ENCODE measurements at regions not wholly inside any gene's neighbourhood (a gene's known extent, or its start where the extent isn't known, plus 50 kb on each side); places are given as distances from the start of the nearest gene placed in this dataset.
"Not testable (repeated sequence)": the region's sequence is repeated elsewhere in the genome, so short reads cannot be mapped to it uniquely, and the experiment has no call there.

GRCh38 chr1:80341021-80341420 is 1334.5 kb upstream of the ADGRL4 start:
- intact Hi-C loops (cut with DNase I) = no loop called here
- no peak overlapping the region for H3K27ac ChIP-seq (replicated peaks in 1 of 4)
- no peaks in the 10 kb centered on the region for H3K9me3 ChIP-seq
- H3K4me1 ChIP-seq = no peaks in the 10 kb centered on the region
- no peak overlapping the region for H3K4me3 ChIP-seq
- 76% methylated on average over 3 of the region's 3 CpGs for WGBS
- no peaks in the 10 kb centered on the region for H3K36me3 ChIP-seq
- H3K27me3 ChIP-seq = no peaks in the 10 kb centered on the region
- TF ChIP-seq POLR2AphosphoS5 (IDR thresholded peaks at IDR 0.05) = no peak
- TF ChIP-seq, protein P1, sequence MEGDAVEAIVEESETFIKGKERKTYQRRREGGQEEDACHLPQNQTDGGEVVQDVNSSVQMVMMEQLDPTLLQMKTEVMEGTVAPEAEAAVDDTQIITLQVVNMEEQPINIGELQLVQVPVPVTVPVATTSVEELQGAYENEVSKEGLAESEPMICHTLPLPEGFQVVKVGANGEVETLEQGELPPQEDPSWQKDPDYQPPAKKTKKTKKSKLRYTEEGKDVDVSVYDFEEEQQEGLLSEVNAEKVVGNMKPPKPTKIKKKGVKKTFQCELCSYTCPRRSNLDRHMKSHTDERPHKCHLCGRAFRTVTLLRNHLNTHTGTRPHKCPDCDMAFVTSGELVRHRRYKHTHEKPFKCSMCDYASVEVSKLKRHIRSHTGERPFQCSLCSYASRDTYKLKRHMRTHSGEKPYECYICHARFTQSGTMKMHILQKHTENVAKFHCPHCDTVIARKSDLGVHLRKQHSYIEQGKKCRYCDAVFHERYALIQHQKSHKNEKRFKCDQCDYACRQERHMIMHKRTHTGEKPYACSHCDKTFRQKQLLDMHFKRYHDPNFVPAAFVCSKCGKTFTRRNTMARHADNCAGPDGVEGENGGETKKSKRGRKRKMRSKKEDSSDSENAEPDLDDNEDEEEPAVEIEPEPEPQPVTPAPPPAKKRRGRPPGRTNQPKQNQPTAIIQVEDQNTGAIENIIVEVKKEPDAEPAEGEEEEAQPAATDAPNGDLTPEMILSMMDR (IDR thresholded peaks at IDR 0.05) = no peak
- TF ChIP-seq POLR2A (IDR thresholded peaks at IDR 0.05; ENCODE audit: low read depth) = no peak
- no peak for TF ChIP-seq EP300 (IDR thresholded peaks at IDR 0.05)
- no peak for DNase-seq (ENCODE audit: extremely low spot score)

- Histone ChIP-seq H3K4me3 (no peak overlapping the region), H3K9me3 (no peaks in the 10 kb centered on the region), H3K4me1 (no peaks in the 10 kb centered on the region), H3K36me3 (no peaks in the 10 kb centered on the region), H3K27me3 (no peaks in the 10 kb centered on the region), H3K27ac (replicated peaks in 1 of 4) (no peak overlapping the region)
- TF ChIP-seq POLR2A (IDR thresholded peaks at IDR 0.05; ENCODE audit: low read depth) (no peak), EP300 (IDR thresholded peaks at IDR 0.05) (no peak), POLR2AphosphoS5 (IDR thresholded peaks at IDR 0.05) (no peak)
- TF ChIP-seq, protein P1 (IDR thresholded peaks at IDR 0.05) = no peak
- intact Hi-C loops (cut with DNase I) = no loop called here
- no peak for DNase-seq (ENCODE audit: extremely low spot score)
- 76% methylated on average over 5 of the region's 5 CpGs for WGBS
These were observed 1311.6 kb upstream of the ADGRL4 start for GRCh38 chr1:80318108-80318507.

GRCh38 chr1:80310703-80311245 is 1304.2 kb upstream of the ADGRL4 start:
- Histone ChIP-seq H3K27ac (replicated peaks in 1 of 4) (no peak overlapping the region), H3K9me3 (no peaks in the 10 kb centered on the region), H3K27me3 (no peaks in the 10 kb centered on the region), H3K4me1 (no peaks in the 10 kb centered on the region), H3K4me3 (no peak overlapping the region), H3K36me3 (no peaks in the 10 kb centered on the region)
- intact Hi-C loops (cut with DNase I) = no loop called here
- no peak for DNase-seq (ENCODE audit: extremely low spot score)
- TF ChIP-seq POLR2A (IDR thresholded peaks at IDR 0.05; ENCODE audit: low read depth) (no peak), POLR2AphosphoS5 (IDR thresholded peaks at IDR 0.05) (no peak)
- 81% methylated on average over 4 of the region's 4 CpGs for WGBS

- no peak overlapping the region for H3K4me3 ChIP-seq
- no peaks in the 10 kb centered on the region for H3K36me3 ChIP-seq
- H3K27me3 ChIP-seq = no peaks in the 10 kb centered on the region
- intact Hi-C loops (cut with DNase I) = no loop called here
- no peaks in the 10 kb centered on the region for H3K4me1 ChIP-seq
- no peaks in the 10 kb centered on the region for H3K9me3 ChIP-seq
- DNase-seq (ENCODE audit: extremely low spot score) = no peak
- no peak overlapping the region for H3K27ac ChIP-seq (replicated peaks in 1 of 4)
- TF ChIP-seq, protein P1 (IDR thresholded peaks at IDR 0.05) = no peak
- no peak for TF ChIP-seq EP300 (IDR thresholded peaks at IDR 0.05)
- TF ChIP-seq POLR2AphosphoS5 (IDR thresholded peaks at IDR 0.05) = no peak
- no peak for TF ChIP-seq POLR2A (IDR thresholded peaks at IDR 0.05; ENCODE audit: low read depth)
- WGBS = 70% methylated on average over 2 of the region's 2 CpGs
These were observed 1298.9 kb upstream of the ADGRL4 start for GRCh38 chr1:80305466-80305865.

DNA sequence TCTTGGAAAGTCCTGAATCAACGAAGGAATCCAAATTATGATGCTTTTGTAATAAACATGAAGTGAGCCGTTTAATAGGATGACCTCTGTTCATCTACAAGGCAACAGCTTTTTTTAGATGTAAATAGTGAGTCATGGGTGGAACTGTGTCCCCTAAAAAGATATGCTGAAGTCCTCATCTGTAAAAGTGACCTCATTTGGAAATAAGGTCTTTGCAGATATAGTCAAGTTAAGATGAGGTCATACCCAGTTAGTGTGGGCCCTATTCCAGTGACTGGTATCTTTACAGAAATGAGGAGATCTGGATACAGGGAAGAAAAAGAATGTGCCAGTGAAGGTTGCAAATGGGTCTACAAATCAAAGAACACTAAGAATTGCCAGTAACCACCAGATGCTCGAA is 1287.3 kb upstream of the ADGRL4 start:
- H3K36me3 ChIP-seq = no peaks in the 10 kb centered on the region
- intact Hi-C loops (cut with DNase I) = no loop called here
- TF ChIP-seq, protein P1 (IDR thresholded peaks at IDR 0.05) = no peak
- no peak for TF ChIP-seq POLR2A (IDR thresholded peaks at IDR 0.05; ENCODE audit: low read depth)
- TF ChIP-seq EP300 (IDR thresholded peaks at IDR 0.05) = no peak
- TF ChIP-seq POLR2AphosphoS5 (IDR thresholded peaks at IDR 0.05) = no peak
- WGBS = 73% methylated on average over 3 of the region's 3 CpGs
- no peaks in the 10 kb centered on the region for H3K9me3 ChIP-seq
- H3K27ac ChIP-seq (replicated peaks in 1 of 4) = no peak overlapping the region
- no peak overlapping the region for H3K4me3 ChIP-seq
- no peak for DNase-seq (ENCODE audit: extremely low spot score)
- H3K4me1 ChIP-seq = no peaks in the 10 kb centered on the region
- H3K27me3 ChIP-seq = no peaks in the 10 kb centered on the region

- H3K36me3 ChIP-seq; H3K4me3 ChIP-seq; H3K27me3 ChIP-seq; intact Hi-C loops (cut with DNase I); H3K27ac ChIP-seq (replicated peaks in 1 of 4); H3K4me1 ChIP-seq; H3K9me3 ChIP-seq; DNase-seq (ENCODE audit: extremely low spot score): not testable (repeated sequence)
- WGBS = 92% methylated on average over 3 of the region's 3 CpGs
These were observed 1282.2 kb upstream of the ADGRL4 start for GRCh38 chr1:80288750-80289149.
